ENCODE measurements at regions not wholly inside any gene's neighbourhood (a gene's known extent, or its start where the extent isn't known, plus 50 kb on each side); places are given as distances from the start of the nearest gene placed in this dataset.

- TF ChIP-seq, protein P1, sequence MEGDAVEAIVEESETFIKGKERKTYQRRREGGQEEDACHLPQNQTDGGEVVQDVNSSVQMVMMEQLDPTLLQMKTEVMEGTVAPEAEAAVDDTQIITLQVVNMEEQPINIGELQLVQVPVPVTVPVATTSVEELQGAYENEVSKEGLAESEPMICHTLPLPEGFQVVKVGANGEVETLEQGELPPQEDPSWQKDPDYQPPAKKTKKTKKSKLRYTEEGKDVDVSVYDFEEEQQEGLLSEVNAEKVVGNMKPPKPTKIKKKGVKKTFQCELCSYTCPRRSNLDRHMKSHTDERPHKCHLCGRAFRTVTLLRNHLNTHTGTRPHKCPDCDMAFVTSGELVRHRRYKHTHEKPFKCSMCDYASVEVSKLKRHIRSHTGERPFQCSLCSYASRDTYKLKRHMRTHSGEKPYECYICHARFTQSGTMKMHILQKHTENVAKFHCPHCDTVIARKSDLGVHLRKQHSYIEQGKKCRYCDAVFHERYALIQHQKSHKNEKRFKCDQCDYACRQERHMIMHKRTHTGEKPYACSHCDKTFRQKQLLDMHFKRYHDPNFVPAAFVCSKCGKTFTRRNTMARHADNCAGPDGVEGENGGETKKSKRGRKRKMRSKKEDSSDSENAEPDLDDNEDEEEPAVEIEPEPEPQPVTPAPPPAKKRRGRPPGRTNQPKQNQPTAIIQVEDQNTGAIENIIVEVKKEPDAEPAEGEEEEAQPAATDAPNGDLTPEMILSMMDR (IDR thresholded peaks at IDR 0.05): no peak
- TF ChIP-seq POLR2AphosphoS5 (IDR thresholded peaks at IDR 0.05) (no peak), POLR2A (IDR thresholded peaks at IDR 0.05) (no peak), EP300 (IDR thresholded peaks at IDR 0.05) (no peak)
These were observed 425.1 kb downstream of the FOXA2 start for GRCh38 chr20:22159276-22159675.

Measured in sigmoid colon (tissue), 4 donors.